ENCODE measurements at regions not wholly inside any gene's neighbourhood (a gene's known extent, or its start where the extent isn't known, plus 50 kb on each side); places are given as distances from the start of the nearest gene placed in this dataset.

- no peak for DNase-seq
Measured at GRCh38 chr2:226619707-226620106, 179.9 kb downstream of the IRS1 start.

- no peak for DNase-seq
Measured at GRCh38 chr2:226618875-226619605, 180.6 kb downstream of the IRS1 start.

DNA sequence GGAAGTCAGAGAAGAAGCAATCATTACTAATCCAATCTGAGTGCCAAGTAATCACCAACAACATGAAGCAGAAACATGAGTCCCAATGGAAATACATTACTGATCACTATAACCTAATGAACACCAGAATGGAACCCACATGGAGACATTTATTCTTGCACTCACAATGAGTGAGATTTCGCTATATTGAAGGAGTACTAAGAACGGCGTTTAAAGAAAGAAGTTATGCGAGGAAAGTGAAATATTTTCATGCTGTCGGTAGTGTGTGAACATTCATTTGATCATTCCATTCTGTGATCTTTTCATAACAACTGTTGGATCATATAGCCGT lies 181.1 kb downstream of the IRS1 start:
- DNase-seq: no peak

DNA sequence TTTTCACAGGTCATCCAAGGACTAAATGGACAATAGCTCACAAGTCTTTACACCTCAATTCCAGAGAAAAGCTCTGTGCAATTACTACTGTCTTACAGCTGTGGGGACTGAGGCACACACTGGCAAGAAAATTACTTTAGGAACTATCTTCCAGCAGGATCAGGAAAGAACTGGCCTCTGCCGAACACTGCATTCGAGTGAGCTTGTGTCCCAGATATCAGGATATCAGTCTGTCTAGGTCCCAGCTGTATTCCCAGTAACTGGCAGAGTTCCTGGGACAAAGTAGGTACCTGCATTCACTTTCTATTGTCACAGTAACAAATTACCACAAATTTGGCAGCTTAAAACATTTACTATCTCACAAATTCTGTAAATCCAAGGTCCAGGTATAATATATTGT lies 183.7 kb downstream of the IRS1 start:
- DNase-seq: no peak

DNA sequence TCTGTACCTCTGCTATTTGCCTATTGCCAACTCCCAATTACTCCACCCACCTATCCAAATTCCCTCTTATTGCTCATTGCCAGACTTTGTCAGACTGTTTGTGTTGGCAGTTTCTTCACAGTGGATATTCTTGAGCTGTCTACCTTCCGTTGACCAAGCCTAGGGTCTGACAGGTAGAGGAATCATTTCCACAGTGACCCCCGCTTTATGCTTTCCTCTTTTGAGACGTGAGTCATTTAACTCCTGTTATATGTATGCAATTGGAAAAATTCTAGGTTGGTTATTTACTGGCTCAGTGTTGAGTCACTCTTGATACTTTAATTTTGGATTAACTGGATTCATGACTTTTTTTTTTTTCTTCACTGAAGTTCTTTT lies 187.7 kb downstream of the IRS1 start:
- no peak for DNase-seq

DNA sequence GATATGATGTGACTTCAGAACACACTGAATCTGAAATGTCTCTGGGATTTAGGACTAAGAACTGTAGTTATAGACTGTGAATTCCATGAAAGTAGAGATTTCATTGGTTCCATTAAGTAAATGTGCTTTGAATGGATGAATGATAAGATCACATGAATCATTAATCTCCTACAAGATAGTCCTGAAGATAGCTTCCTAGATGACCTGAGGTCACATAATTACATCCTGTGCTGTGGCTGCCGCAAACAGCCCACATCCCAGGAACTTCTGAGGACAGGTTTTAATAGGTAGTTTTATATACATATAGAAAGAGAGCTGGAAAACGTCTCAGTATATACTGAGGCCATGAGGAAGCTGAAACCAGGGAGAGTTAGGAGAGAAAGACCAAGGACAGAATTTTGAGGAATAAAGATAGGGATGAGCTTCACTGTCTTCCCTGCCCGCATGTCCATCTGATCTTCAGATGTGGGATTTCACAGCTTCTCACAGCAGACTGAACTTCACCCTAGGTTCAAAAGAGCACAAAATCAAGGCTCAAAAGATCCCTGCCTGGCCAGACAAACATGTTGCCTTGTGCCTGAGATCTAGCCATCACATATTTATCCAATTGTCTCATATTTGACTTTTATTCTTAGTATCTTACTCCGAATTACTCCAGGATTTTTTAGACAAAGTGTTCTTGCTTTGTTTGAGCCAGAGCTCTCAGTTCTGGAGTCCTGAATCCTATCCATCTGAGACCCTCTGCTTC lies 188.2 kb downstream of the IRS1 start:
- no peak for DNase-seq

- no peak for DNase-seq
Measured at GRCh38 chr2:226609366-226609765, 190.3 kb downstream of the IRS1 start.

GRCh38 chr2:226608451-226608850 lies 191.2 kb downstream of the IRS1 start:
- no peak for DNase-seq

- DNase-seq: no peak
Measured at GRCh38 chr2:226607379-226607778, 192.2 kb downstream of the IRS1 start.

DNA sequence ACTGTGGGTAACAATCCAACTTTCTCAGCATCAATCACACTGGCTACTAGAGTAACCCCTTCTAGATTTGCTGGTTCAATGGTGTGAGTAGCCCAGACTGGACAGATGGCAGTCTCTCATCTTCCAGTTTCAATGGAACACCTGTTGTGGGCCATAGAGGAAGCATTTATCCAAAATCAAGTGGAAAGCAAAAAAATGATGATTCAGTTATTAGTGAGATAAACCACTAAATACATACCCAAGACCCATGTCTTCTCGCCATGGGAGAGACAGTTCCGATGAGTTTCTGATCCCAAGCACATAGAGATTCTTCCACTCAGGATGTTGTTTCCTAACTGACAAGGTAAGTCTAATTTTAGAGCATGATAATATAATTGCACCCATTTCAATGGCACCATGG lies 194.0 kb downstream of the IRS1 start:
- no peak for DNase-seq

DNA sequence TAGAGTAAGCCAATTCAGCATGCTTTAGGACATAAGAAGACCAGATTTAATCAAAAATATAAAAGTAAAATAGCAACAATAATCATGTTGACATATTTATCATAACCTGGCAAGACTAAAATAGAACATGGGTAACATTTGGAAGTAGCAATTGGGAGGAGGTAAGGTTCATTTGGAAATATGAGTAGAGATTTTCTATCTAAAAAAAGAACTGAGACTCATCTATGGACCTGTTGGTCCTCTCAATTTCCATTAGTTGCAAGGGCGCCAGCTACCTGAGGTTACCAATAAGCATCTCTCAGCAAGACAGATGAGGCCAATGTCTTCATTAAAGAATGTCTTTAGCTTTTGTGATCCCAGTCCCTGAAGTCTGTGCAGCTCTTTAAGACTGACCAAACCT lies 196.0 kb downstream of the IRS1 start:
- no peak for DNase-seq

GRCh38 chr2:226601881-226602662 lies 197.5 kb downstream of the IRS1 start:
- no peak for DNase-seq

DNA sequence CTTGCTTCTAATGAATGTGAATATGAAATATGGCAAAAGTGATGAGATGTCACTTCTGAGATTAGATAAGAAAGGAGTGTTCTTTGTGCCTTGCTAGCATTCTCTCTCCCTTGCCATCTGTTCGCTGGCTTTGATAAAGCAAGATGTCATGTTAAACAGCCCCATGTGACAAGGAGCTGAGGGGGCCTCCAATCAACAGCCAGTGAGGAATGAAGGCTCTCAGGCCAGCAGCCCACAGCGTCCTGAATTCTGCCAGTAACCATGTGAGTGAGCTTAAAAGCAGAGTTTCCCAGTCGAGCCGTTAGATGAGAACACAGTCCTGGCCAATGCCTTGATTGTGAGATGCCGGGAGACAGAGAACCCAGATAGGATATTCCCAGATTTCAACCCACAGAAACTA lies 198.8 kb downstream of the IRS1 start:
- DNase-seq: no peak

DNA sequence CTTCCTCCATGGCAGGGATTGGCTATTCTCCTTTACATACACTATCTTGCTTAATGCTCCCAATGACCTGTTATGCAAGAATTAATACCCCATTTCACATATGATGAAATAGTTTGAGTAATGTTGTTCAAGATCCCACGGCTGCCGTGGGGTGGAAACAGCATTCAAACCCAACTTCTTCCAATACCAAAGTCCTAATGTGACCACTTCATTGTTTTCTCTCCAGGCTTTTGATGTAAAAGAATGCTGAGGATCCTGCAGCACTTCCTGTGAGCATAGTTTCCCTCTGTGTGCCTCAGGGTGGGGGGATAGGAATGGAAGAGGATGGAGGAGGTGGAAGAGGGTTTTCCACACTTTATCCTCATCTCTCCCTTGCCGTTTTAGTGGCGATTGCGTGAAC lies 199.4 kb downstream of the IRS1 start:
- DNase-seq: no peak

- DNase-seq: no peak
Measured at GRCh38 chr2:226589043-226589442, 210.6 kb downstream of the IRS1 start.

- no peak for DNase-seq
Measured at GRCh38 chr2:226585130-226585561, 214.5 kb downstream of the IRS1 start.

- DNase-seq: no peak
Measured at GRCh38 chr2:226584518-226585055, 215.0 kb downstream of the IRS1 start.

DNA sequence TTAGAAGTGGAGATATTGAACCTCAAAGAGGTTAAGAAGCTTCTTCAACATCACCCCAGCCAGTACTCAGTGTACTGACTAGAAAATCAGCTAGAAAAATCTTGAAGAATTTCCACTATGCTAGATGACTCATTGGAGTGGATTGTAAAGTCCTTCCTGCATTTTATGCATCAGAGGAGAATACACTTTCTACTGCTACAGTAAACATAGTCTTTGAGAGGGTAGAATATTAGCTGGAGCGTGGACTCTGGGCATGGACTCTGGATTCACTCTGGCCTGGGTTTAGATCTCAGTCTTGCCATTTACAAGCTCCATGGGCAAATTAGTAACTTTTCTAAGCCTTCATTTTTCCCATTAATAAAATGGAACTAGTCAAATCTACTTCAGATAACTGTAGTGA lies 215.9 kb downstream of the IRS1 start:
- DNase-seq: no peak

- no peak for DNase-seq
Measured at GRCh38 chr2:226581661-226582060, 218.0 kb downstream of the IRS1 start.

- no peak for DNase-seq
Measured at GRCh38 chr2:226581004-226581403, 218.6 kb downstream of the IRS1 start.

DNA sequence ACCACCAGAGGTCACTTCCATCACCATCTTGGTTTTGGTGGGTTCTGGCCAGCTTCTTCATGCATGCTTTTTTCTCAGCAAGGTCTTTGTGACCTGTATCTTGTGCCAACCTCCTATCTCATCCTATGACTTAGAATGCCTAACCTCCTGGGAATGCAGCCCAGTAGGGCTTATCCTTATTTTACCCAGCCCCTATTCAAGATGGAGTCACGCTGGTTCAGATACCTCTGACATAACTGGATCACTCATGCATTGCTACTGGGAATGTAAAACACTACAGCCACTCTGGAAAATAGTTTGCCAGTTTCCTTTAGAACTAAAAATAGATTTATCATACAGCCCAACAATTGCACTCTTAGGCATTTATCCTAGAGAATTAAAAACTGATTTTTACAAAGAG lies 219.2 kb downstream of the IRS1 start:
- DNase-seq: no peak

DNA sequence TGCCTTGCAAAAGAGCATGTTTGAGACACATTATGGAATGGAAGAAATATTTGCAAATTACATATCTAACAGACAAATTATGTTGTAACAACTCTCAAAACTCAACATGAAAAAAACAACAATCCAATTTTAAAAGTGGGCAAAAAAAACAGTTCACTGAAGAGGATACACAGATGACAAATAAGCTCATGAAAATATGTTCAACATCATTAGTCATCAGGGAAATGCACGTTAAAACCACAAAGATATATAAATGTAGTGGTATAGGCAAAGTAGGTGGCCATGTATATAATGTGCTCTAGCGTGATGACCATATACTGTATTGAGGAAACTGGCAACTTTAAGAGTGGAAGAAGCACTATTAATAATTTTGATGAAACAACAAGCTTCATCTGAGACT lies 220.1 kb downstream of the IRS1 start:
- no peak for DNase-seq

- no peak for DNase-seq
Measured at GRCh38 chr2:226578879-226579278, 220.7 kb downstream of the IRS1 start.

- no peak for DNase-seq
Measured at GRCh38 chr2:226578373-226578772, 221.2 kb downstream of the IRS1 start.
